SKM-1 (cell line): ENCODE measurements at regions not wholly inside any gene's neighbourhood (a gene's known extent, or its start where the extent isn't known, plus 50 kb on each side); places are given as distances from the start of the nearest gene placed in this dataset.

Source experiments
- DNase-seq: peaks from one replicate; lab custom pipeline; 2025; ENCODE audit not compliant: unreplicated experiment; lab: John Stamatoyannopoulos, UW

- no peak for DNase-seq
Observed at GRCh38 chr2:120496759-120497158, 150.8 kb downstream of the INHBB start.

- DNase-seq = no peak
Observed at GRCh38 chr2:120497261-120497977, 151.5 kb downstream of the INHBB start.

GRCh38 chr2:120498121-120498520 is 152.2 kb downstream of the INHBB start:
- DNase-seq = peak; percentile 77

- no peak for DNase-seq
Observed at GRCh38 chr2:120498576-120499394, 152.8 kb downstream of the INHBB start.

- no peak for DNase-seq
Observed at GRCh38 chr2:120499784-120500495, 154.0 kb downstream of the INHBB start.

- no peak for DNase-seq
Observed at GRCh38 chr2:120501591-120501990, 155.7 kb downstream of the INHBB start.

- no peak for DNase-seq
Observed at GRCh38 chr2:120502357-120502756, 156.4 kb downstream of the INHBB start.

GRCh38 chr2:120502761-120503160 is 156.8 kb downstream of the INHBB start:
- DNase-seq = no peak

GRCh38 chr2:120503206-120503792 is 157.4 kb downstream of the INHBB start:
- no peak for DNase-seq

GRCh38 chr2:120503793-120504571 is 158.0 kb downstream of the INHBB start:
- no peak for DNase-seq

- DNase-seq = no peak
Observed at GRCh38 chr2:120504936-120505705, 159.2 kb downstream of the INHBB start.

- no peak for DNase-seq
Observed at GRCh38 chr2:120508567-120509041, 162.7 kb downstream of the INHBB start.

GRCh38 chr2:120509213-120509815 is 163.4 kb downstream of the INHBB start:
- DNase-seq = no peak

- DNase-seq = no peak
Observed at GRCh38 chr2:120509991-120510735, 164.2 kb downstream of the INHBB start.

- DNase-seq = no peak
Observed at GRCh38 chr2:120510751-120511395, 164.9 kb downstream of the INHBB start.

GRCh38 chr2:120511536-120511935 is 165.6 kb downstream of the INHBB start:
- no peak for DNase-seq

GRCh38 chr2:120511947-120512710 is 166.2 kb downstream of the INHBB start:
- no peak for DNase-seq
